GM19025 (cell line): ENCODE measurements at regions not wholly inside any gene's neighbourhood (a gene's known extent, or its start where the extent isn't known, plus 50 kb on each side); places are given as distances from the start of the nearest gene placed in this dataset.

Experiments used
- ATAC-seq: cut with Tn5 transposase; IDR thresholded peaks from one replicate; pipeline ENCODE4 v1.9.1; 2021; ENCODE audit warnings: mild to moderate bottlenecking, low read depth, moderate library complexity; ENCODE audit not compliant: unreplicated experiment

GRCh38 chr9:82532504-82533180 is 530.3 kb downstream of the RASEF start:
- no peak for ATAC-seq

DNA sequence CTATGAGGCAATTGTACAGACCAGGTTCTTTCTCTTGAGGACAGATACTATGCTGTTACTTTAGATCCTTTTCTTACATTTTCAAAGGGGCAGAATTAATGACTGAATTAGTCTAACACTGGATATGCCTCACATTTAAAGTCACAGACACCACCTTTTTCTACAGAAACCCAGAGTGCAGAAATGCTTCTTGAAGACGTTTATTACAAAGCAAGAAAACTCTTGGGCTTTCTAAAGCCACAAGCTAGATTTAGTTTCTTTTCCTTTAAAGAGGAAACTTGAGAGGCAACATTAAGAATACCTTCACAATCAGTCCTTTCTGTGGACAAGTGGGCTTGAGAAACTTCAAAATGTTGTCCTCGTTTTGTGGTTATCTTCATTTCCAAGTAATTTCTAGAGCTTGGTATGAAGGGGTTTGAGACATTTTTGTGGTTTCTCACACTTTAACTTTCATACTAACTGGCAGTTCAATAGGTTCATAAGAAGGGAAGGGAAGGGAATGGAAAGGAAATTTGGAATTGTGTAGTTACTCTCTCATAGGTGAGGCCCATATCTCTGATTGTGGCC is 527.4 kb downstream of the RASEF start:
- ATAC-seq, result no peak

DNA sequence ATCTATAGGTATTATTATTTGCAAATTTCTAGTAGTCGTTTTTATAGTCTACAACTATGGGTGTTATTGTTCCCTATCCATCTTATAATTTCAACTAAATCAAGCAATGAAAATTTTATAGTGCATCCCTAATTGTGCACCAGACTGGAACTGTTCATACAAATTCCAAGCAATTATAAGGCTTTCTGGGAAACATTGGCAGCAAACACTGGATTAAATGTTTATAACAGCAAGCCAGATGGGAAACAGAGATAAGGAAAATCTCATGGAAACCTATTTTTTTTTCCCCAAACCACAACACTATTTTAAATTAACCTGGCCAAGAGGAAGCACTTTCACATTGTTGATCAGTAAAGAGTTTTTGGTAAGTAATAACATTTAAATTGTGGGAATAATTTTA is 524.3 kb downstream of the RASEF start:
- ATAC-seq, result no peak

- ATAC-seq, result no peak
Observed at GRCh38 chr9:82539146-82539545, 523.8 kb downstream of the RASEF start.

DNA sequence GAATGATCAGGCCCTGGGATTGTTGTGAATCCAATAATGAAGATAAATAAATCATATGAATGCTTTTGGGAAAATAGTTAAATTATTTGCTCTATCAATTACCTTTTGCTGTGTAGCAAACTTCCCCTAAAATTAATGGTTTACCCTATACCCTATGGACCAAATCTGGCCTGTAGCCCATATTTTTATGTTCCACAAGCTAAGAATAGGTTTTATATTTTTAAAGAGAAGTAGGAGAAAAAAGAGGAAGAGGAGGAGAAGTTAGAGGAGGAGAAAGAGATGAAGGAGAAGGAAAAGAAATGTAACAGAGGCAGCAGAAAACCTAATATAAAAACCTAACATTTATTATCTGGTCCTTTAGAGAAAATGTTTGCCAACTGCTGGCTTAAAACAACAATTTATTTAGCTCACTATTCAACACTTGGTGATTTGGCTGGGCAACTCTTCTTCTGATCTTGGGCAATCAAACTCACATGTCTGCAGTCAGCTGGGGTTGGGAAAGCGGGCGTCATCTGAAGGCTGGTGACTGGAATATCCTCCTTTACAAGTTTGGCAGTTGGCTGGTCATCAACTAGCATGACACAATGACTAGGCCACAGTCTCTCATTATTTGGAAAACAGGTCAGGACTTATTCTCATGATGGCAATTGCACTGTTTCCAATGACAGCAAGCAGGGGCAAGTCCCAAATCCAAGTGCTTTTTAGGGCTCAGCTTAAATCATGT is 522.9 kb downstream of the RASEF start:
- no peak for ATAC-seq

- ATAC-seq, result no peak
Observed at GRCh38 chr9:82543726-82544125, 519.2 kb downstream of the RASEF start.

DNA sequence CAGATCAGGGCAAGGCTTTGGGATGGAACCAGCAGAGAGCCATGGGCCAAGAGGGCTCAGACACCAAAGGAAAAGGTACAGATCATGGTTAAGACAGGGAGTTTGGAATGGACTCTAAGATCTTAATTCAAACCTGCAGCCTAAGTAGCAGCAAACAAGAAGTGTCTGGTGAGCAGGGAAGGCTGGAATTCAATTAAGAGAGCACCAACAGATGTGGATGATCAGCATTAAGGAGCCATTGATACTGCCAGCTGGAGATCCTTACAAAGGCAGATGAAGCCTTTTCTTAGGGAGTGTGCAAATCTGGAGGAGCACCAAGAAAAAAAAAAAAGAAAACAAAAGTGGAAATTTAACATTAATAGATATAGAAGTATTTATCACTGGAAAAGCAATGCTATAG is 516.8 kb downstream of the RASEF start:
- ATAC-seq, result no peak

GRCh38 chr9:82547995-82548394 is 514.9 kb downstream of the RASEF start:
- ATAC-seq, result no peak

DNA sequence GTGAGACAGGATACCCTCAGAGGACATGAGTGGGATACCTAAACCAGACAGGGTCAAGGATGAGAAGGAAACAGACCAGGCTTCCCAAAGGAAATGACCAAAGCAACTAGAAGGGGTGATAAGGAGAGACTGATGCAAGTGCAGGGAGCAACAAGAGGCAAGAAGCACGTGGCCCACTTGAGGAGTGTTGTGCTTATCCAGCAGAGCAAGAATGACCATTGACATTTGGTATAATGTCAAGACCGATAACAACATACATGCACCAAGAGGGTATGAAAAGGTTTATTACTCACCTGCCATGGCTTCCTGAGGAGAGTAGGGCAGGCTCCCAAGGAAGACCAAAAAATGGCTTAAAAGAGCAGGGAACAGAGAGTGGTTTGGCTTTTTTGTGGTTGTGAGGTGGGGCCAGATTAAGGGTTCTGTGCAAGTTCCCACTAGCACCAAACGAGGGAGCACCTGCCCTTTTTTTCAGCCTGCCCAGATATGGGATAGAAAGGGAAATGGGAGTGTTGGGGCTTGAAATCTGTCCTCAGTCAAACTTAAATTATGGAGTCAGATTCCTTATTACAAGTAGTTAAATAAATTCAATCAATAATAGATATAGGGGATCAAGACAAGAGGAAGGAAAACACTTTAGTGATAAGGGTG is 513.6 kb downstream of the RASEF start:
- no peak for ATAC-seq

DNA sequence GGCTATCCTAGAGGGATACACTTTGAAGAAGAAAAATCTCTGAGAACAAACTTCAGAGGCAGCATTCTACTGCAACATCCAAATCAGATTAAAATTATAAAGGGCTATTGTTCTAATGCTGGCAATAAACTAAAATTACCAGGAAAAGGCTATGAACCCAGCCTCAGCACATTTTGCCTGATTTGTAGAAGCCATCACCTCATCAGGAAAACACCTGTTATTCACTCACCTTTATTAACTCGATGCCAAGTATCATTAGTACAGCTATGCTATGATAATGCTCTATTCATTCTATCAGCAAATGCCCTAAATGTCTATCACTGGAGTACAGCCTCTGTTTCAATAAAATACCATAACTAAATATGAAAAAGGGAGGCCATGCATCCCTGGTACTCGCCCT is 510.2 kb downstream of the RASEF start:
- no peak for ATAC-seq

DNA sequence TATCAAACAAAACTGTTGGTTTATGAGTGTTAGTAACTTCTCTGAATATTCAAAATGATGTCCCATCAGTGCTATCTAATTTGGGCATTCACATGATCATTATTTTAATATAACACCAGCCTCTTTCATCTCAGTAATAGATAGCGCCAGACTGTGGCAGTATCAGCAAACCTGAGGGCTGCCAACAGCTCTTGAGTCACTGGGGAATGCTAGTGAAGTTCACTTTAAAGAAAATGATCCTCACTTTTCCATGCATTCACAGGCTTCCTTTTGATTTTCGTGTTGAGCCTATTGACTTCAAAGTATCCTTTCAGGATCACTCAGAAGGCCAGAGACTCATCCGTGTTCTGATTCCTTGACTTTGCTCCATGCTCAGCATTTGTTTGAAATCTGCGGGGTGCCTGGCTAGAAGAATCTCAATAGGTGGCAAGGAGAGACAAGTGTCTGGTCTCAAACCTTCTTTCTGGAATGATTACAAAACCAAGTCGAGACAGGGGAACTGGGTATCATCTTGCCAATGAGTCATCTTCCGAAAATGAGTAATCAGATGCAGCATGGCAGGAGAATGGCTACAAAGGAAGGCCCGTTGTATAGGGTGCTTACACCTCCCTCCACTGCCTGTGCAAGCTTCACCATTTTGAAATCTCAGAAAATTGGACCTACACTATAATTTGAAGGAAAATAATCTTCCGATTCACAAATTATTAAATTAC is 509.1 kb downstream of the RASEF start:
- no peak for ATAC-seq

- no peak for ATAC-seq
Observed at GRCh38 chr9:82554381-82554780, 508.6 kb downstream of the RASEF start.

DNA sequence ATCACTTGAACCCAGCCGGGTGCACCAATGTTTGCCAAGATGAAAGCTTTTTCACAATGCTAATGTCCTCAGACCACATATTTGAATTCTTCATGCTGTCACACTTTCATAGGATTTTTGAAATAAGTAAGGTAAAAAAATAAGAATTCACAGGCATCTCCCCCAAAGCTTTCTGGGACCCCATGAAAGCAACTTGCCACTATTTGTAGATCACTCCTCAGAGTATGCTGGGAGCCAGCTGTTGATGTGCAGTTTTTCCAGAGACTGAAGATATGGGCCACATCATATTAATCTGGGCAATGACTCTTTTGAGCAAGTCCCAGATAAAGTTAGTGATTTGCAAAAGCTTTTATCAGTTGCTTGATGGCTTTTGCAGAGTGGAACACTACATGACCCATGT is 507.9 kb downstream of the RASEF start:
- no peak for ATAC-seq

- no peak for ATAC-seq
Observed at GRCh38 chr9:82555431-82556051, 507.4 kb downstream of the RASEF start.

- ATAC-seq, result no peak
Observed at GRCh38 chr9:82558346-82558745, 504.6 kb downstream of the RASEF start.

DNA sequence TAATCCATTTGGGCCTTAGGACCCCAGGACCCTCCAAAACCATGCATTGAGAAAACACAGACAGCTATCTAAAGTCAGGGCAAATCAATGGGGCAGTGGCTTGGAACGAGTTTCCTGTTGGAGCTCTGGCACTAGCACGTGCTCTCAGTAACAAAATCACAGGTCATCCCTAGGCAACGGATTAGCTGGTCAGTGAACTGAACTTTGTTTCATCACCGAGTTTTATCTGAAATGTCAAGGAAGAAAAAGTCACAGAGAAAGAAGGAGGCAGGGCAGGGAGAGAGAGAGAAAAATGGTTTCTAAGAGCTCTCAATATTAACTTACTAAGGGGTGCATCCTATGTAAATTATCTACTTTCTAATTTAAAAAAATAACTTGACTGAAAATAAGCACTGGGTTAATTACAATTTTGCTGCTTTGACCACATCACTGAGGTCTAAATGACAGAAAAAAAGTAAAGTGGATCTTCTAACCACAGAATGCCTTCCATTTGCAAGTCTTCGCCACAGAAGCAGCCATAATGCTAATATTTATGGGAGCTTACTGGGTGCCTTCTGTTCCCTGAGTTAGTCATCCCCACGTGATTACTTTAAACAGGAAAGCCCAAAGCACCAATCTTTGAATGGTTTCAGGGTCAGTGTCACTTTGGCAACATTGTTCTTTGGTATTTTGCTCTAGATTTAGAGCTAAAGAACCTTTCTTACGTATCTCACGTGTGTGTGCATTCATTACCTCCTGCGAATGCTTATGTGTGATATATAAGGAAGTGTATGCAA is 503.9 kb downstream of the RASEF start:
- ATAC-seq, result no peak

DNA sequence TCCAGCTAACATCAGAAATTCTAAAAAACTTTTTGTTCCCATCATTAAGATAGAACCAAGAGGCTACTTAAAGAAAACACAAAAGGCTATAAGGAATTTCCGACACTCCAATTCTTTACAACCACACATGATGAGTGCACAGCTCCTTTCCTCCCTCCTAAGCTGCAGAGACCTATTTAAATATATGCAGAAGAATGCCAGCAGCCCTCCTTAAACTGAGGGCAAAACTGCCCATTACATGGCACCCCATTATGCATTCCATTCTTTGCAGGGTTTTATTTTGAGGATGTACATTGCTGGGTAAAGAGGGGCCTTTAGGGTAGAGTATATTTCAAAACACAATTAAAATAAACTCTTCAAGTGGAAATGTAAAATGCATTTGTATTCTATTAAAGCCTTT is 502.9 kb downstream of the RASEF start:
- ATAC-seq, result no peak

DNA sequence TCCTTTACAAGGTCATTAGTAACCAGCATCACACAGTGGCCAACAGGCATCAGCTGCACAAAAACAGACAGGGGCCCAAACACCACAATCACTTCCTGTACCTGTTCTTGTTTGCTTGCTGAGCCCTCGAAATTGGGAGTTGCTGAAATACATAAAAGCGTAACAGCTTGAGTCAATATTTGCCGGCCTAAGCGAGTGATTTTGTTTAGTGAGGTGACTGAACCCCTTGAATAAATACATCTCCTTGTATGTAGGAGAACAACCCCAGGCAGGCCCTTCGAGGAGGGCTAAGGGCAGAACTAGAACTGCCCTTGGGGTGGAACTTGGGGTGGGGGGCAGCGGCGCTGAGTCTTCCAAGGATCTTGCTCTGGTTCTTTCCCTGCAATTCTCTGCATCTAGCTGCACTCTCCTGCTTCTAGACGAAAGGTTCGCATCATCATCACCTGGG is 502.5 kb downstream of the RASEF start:
- ATAC-seq, result no peak

GRCh38 chr9:82563094-82563493 is 499.8 kb downstream of the RASEF start:
- no peak for ATAC-seq

GRCh38 chr9:82563841-82564240 is 499.1 kb downstream of the RASEF start:
- ATAC-seq, result no peak
